Activated T-helper 2 cell treated with anti-CD3 and anti-CD28 coated beads, Interferon-gamma antibody, Interleukin-2, Interleukin-4, amounts not matched to agents 10 μg/mL and 5 μg/mL and 100 μg/mL, durations not matched to agents 14 hours and 24 hours and 36 hours (primary cell): ENCODE measurements at regions not wholly inside any gene's neighbourhood (a gene's known extent, or its start where the extent isn't known, plus 50 kb on each side); places are given as distances from the start of the nearest gene placed in this dataset.

ENCODE experiments used
- DNase-seq: peaks from one replicate; pipeline ENCODE4 v3.0.0; 2021; ENCODE audit warnings: low spot score
- H3K27ac Mint-ChIP-seq: one replicate; pipeline ENCODE4 v1.8.0; 2021; ENCODE audit warnings: mixed read lengths
- H3K27me3 Mint-ChIP-seq: one replicate; pipeline ENCODE4 v1.8.0; 2021; ENCODE audit warnings: low read depth, mixed read lengths
- H3K36me3 Mint-ChIP-seq: one replicate; pipeline ENCODE4 v1.8.0; 2021; ENCODE audit warnings: low read depth, mixed read lengths
- H3K4me1 Mint-ChIP-seq: one replicate; pipeline ENCODE4 v1.8.0; 2021; ENCODE audit warnings: low read depth, mixed read lengths
- H3K4me3 Mint-ChIP-seq: one replicate; pipeline ENCODE4 v1.8.0; 2021; ENCODE audit warnings: low read depth, mild to moderate bottlenecking, moderate library complexity, mixed read lengths
- H3K9me3 Mint-ChIP-seq: one replicate; pipeline ENCODE4 v1.8.0; 2021; ENCODE audit warnings: mixed read lengths
- intact Hi-C: fragments of 100-400 bp; cut with micrococcal nuclease; formaldehyde crosslinking; loops from one replicate; pipeline ENCODE4 v1.15.1; 2023

GRCh38 chr1:181159451-181160140 is 71.1 kb downstream of the IER5 start:
- Mint-ChIP-seq H3K9me3 (peaks cover 21% of the 10 kb centered on the region), H3K36me3 (peaks cover 7% of the 10 kb centered on the region), H3K4me3 (no peak overlapping the region), H3K27ac (no peak overlapping the region), H3K4me1 (peaks cover 26% of the 10 kb centered on the region), H3K27me3 (peaks cover 12% of the 10 kb centered on the region)
- DNase-seq = peak; percentile 64
- intact Hi-C loops = loop anchor here (10.0 kb wide), 1 partner anchor 525 kb away; the partner anchor contains the start of gene XPR1

- Mint-ChIP-seq H3K9me3 (peaks cover 27% of the 10 kb centered on the region), H3K4me1 (peaks cover 24% of the 10 kb centered on the region), H3K4me3 (no peak overlapping the region), H3K36me3 (peaks cover 10% of the 10 kb centered on the region), H3K27ac (no peak overlapping the region), H3K27me3 (peaks cover 12% of the 10 kb centered on the region)
- intact Hi-C loops = loop anchor here (10.0 kb wide), 1 partner anchor 526 kb away; the partner anchor contains the start of gene XPR1
- no peak for DNase-seq
Observed at GRCh38 chr1:181160322-181160721, 71.8 kb downstream of the IER5 start.

- peaks cover 29% of the 10 kb centered on the region for H3K9me3 Mint-ChIP-seq
Observed at GRCh38 chr1:181160998-181161870, 72.7 kb downstream of the IER5 start.

GRCh38 chr1:181163662-181164061 is 75.2 kb downstream of the IER5 start:
- no peak for DNase-seq
- Mint-ChIP-seq H3K9me3 (peaks cover 29% of the 10 kb centered on the region), H3K27me3 (peaks cover 9% of the 10 kb centered on the region), H3K4me3 (no peak overlapping the region), H3K36me3 (peaks cover 10% of the 10 kb centered on the region), H3K4me1 (peaks cover 24% of the 10 kb centered on the region), H3K27ac (no peak overlapping the region)
- intact Hi-C loops = loop anchor here (2.0 to 10.0 kb wide), 2 partner anchors 15 to 529 kb away; partner anchors contain the start of gene XPR1

More at GRCh38 chr1:181160998-181161870, 72.7 kb downstream of the IER5 start:
- H3K4me1 Mint-ChIP-seq = peaks cover 27% of the 10 kb centered on the region
- H3K4me3 Mint-ChIP-seq = no peak overlapping the region
- DNase-seq = no peak
- peaks cover 10% of the 10 kb centered on the region for H3K36me3 Mint-ChIP-seq
- intact Hi-C loops = loop anchor here (10.0 kb wide), 1 partner anchor 526 kb away; the partner anchor contains the start of gene XPR1
- peaks cover 9% of the 10 kb centered on the region for H3K27me3 Mint-ChIP-seq
- H3K27ac Mint-ChIP-seq = no peak overlapping the region

GRCh38 chr1:181166377-181167196 is 78.1 kb downstream of the IER5 start:
- no peak overlapping the region for H3K27ac Mint-ChIP-seq

GRCh38 chr1:181169281-181169865 is 80.9 kb downstream of the IER5 start:
- peaks cover 11% of the 10 kb centered on the region for H3K27me3 Mint-ChIP-seq
- no peak overlapping the region for H3K4me3 Mint-ChIP-seq
- H3K4me1 Mint-ChIP-seq = peaks cover 5% of the 10 kb centered on the region
- no peak for DNase-seq
- H3K27ac Mint-ChIP-seq = no peak overlapping the region
- intact Hi-C loops = loop anchor here (5.0 to 10.0 kb wide), 2 partner anchors 535 to 637 kb away; partner anchors contain the start of gene XPR1
- H3K9me3 Mint-ChIP-seq = peaks cover 19% of the 10 kb centered on the region
- peaks cover 4% of the 10 kb centered on the region for H3K36me3 Mint-ChIP-seq

More at GRCh38 chr1:181166377-181167196, 78.1 kb downstream of the IER5 start:
- H3K4me3 Mint-ChIP-seq = no peak overlapping the region
- peaks cover 5% of the 10 kb centered on the region for H3K4me1 Mint-ChIP-seq
- H3K36me3 Mint-ChIP-seq = peaks cover 10% of the 10 kb centered on the region
- DNase-seq = peak; percentile 69
- peaks cover 29% of the 10 kb centered on the region for H3K9me3 Mint-ChIP-seq
- peaks cover 11% of the 10 kb centered on the region for H3K27me3 Mint-ChIP-seq
- intact Hi-C loops = loop anchor here (1.0 to 10.0 kb wide), 5 partner anchors 82 to 634 kb away; partner anchors contain the start of gene XPR1

GRCh38 chr1:181170194-181170593 is 81.7 kb downstream of the IER5 start:
- Mint-ChIP-seq H3K4me1 (peaks cover 5% of the 10 kb centered on the region), H3K27me3 (peaks cover 11% of the 10 kb centered on the region), H3K27ac (no peak overlapping the region), H3K9me3 (peaks cover 13% of the 10 kb centered on the region), H3K36me3 (no peaks in the 10 kb centered on the region), H3K4me3 (no peak overlapping the region)
- no peak for DNase-seq
- intact Hi-C loops = no loop called here

- intact Hi-C loops = no loop called here
Observed at GRCh38 chr1:181172082-181172481, 83.6 kb downstream of the IER5 start.

GRCh38 chr1:181173761-181174447 is 85.4 kb downstream of the IER5 start:
- no peaks in the 10 kb centered on the region for H3K4me1 Mint-ChIP-seq
- H3K9me3 Mint-ChIP-seq = peaks cover 10% of the 10 kb centered on the region
- peaks cover 9% of the 10 kb centered on the region for H3K27me3 Mint-ChIP-seq
- intact Hi-C loops = no loop called here
- H3K36me3 Mint-ChIP-seq = no peaks in the 10 kb centered on the region
- H3K27ac Mint-ChIP-seq = no peak overlapping the region
- no peak for DNase-seq
- no peak overlapping the region for H3K4me3 Mint-ChIP-seq

More at GRCh38 chr1:181172082-181172481, 83.6 kb downstream of the IER5 start:
- H3K27me3 Mint-ChIP-seq = peaks cover 11% of the 10 kb centered on the region
- no peaks in the 10 kb centered on the region for H3K36me3 Mint-ChIP-seq
- no peaks in the 10 kb centered on the region for H3K4me1 Mint-ChIP-seq
- H3K27ac Mint-ChIP-seq = no peak overlapping the region
- no peak for DNase-seq
- H3K4me3 Mint-ChIP-seq = no peak overlapping the region
- H3K9me3 Mint-ChIP-seq = peaks cover 10% of the 10 kb centered on the region

- intact Hi-C loops = no loop called here
- Mint-ChIP-seq H3K9me3 (peaks cover 10% of the 10 kb centered on the region), H3K27ac (no peak overlapping the region), H3K27me3 (peaks cover 12% of the 10 kb centered on the region), H3K4me3 (no peak overlapping the region), H3K4me1 (peaks cover 4% of the 10 kb centered on the region), H3K36me3 (no peaks in the 10 kb centered on the region)
- DNase-seq = no peak
Observed at GRCh38 chr1:181174861-181175260, 86.4 kb downstream of the IER5 start.

GRCh38 chr1:181175356-181175910 is 86.9 kb downstream of the IER5 start:
- Mint-ChIP-seq H3K36me3 (no peaks in the 10 kb centered on the region), H3K27me3 (peaks cover 17% of the 10 kb centered on the region), H3K9me3 (peaks cover 10% of the 10 kb centered on the region), H3K4me3 (no peak overlapping the region), H3K27ac (no peak overlapping the region), H3K4me1 (peaks cover 9% of the 10 kb centered on the region)
- intact Hi-C loops = no loop called here
- no peak for DNase-seq
